CD4-positive, alpha-beta T cell treated with Interleukin-1 beta for 1 hour (primary cell): ENCODE measurements at regions not wholly inside any gene's neighbourhood (a gene's known extent, or its start where the extent isn't known, plus 50 kb on each side); places are given as distances from the start of the nearest gene placed in this dataset.

Experiments used
- DNase-seq, 2 donors: peaks; one replicate each; pipeline ENCODE4 v3.0.0-alpha.2; 2020 to 2022

DNA sequence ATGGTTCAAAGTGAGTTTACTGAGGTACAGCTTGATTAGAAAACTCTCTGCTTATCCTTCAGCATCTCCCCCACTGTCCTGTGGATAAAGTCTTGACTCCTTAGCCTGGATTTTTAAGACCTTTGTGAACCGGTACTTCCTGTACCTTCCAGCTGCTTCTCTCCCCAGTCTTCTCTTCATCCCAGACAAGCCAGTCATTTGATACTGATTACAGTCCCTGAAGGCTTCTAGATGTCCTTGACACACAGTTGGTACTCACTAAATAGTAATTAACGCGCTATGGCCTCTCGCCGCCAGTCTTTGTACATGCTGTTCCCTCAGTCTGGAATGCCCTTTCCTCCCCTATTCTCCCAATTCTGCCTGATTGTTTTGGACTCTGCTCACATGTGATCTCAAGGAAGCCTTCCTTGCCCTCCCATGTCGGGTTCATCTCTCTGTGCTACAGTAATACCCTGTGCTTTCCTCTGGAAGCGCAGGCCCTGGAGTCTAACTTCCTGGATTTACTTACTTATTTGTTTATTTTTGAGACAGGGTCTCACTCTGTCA is 50.6 kb upstream of the PTGR2 start:
- DNase-seq, result no peak

DNA sequence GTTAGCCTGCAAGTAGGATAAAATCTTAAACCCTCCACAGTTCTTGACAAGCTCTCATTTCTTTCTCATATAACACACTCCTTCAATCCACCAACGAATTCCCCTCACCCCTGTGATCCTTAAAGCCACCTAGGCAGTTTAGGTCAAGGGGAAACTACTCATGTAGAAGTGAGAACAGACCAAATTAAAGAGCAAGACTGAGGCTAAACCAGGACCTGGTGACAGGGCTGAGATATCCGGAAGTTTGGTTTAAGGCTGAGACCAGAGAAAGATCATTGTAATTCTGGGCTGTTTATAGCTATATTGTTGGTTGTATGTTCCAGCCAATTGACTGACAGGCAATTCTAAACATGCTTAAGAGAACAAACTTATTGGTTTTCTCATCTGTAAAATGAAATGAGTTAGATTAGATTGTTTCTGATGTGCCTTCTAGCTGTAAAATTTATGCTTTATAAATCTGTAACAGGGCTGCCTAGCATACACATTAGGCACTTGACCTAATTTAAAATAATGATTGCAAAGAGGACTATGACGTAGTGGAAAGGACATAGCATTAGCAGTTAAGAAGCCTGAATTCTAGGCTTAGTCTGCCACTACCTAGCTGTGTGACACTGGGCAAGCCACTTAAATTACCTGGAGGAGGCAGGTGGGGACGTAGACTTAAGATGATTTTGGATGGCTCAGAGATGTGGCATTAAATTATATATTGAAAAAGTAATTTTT is 53.9 kb upstream of the PTGR2 start:
- DNase-seq, result no peak

DNA sequence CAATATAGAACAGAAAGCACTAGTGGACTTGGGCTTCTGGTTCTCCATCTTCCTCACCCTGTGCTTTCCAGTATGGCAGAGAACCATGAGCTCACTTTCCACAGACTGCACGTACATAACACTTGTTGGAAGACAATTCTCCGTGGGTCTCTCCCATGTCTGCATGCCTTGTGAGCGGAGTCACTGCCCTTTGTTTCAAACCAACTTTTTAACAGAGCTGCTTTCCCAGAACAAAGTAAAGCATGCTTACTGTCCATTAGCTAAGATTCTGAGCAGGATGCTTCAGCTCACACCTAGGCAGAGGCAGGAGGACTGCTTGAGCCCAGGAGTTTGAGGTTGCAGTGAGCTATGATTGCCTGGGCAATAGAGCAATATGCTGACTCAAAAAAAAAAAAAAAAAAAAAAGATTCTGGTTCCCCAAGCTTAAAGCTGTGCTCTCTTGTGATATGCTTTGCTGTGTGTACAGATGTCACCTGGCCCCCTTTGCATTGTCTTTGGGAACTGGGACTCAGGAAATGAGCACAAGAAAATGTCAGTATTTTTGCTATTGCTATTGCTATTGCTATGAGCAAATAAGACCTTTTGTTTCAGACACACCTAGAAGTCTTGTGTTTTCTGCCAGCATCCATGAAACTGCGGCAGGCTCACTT is 54.6 kb upstream of the PTGR2 start:
- no peak for DNase-seq

DNA sequence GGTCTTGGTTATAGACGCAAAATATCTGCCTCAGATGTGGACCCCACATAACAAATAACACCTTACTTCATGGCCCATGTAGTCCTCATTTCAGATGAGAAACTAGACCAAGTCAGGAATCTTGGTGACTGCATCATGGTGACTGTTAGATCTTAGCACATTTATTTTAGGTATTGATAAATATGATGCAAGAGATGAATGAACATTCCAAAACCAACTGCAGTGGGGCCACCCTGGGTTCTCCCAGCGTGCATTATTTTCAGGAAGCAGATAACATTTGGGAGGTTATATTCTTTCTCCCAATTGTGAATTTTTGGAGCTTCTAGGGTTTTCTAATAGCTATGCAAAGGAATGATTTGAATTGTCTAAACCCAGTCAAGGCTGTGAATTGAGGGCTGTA is 55.2 kb upstream of the PTGR2 start:
- no peak for DNase-seq

DNA sequence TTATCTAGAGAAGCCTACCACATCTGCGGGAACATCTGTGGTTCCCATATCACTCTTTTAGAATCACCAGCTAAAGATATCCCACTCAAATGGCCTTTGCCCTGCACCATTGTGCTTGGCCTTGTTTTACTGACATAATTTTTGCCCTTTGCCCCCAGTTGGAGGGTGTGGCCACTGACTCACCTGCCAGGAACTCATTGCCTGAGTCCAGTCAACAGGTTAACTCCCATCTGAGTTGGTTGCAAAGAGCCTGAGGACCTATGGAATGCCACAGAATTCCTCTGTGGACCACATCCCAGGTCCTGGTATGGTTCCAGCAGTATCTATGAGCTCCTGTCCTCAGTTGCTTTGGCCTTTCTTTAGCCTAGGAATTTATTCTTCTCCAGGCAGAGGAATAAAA is 55.7 kb upstream of the PTGR2 start:
- no peak for DNase-seq

DNA sequence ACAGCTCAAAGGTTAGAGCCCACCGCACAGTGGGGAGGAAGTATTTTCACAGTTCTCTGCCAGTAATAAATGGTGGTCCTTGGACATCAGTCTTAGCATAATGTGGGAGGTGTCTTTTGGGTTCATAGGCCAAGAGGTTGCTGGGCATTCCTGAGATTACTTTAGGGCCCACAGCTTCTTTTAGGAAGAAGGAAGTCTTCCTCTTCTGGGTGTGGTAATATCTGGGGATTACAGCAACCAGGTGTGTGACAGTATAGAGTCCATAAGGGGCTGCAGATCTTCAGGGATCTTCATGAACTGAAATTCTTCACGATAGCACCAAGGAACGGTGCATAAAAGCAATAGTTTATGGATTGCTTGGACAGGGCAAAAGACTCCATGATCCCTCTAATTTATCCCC is 56.2 kb upstream of the PTGR2 start:
- DNase-seq, result no peak

DNA sequence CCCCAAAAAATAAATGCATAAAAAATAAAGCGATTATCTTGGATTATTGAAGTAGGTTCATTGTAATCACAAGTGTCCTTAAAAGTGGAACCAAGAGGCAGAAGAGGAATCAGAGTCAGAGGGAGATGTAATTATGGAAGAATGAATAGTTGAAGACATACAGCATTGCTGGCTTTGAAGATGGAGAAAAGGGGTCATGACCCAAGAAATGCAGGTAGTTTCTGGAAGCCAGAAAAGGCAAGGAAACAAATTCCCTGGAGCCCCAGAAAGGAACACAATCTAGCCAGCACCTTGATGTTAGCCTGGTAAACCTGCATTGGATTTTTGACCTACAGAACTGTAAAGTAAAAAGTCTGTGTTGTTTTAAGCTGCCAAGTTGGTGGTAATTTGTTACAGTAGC is 57.5 kb upstream of the PTGR2 start:
- DNase-seq, result no peak

DNA sequence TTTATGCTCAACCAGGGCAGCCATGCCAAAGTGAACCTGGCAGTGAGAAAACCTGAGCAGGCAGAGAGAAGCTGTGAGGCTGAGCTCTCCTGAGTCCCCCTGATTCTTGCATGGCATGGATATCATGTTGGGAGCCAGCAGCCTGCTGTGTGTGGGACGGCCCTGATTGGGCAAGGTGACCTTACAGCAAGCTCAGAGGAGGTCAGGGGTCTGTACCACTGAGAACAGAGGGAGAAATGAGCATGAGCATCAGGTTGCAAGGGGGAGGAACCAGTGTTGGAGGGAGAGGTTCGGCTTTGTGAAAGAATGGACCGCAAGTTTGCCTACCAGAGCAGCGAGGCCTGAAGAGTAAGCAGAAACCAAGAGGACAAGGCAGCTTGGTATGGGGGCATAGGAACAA is 59.1 kb upstream of the PTGR2 start:
- no peak for DNase-seq

DNA sequence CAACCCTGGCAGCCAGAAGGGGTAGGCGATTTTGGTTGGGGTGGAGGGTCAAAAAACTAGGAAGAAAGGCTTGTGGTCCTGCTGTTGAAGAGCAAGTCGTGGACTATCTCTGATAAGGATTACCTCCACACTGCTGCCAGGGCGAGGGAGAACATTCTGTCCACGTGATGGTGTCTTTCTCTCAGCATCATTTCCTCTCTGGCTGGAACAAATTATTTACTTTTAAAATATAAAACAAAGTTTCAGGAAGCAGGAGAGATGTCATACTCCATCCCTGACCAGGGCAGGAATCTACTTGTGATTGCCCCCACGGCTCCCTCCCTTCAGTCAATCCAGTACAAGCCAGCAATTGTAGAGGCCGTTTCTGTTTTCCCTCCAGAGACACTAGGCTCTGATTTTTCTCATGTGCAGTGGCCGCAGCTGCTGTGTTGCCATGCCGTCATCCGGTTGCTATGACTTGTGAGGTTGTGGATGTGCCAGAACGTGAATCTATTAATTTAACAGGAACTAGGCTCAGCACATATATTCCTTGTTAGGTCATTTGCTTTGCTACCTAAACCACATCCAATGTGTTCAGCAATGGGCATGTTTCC is 61.5 kb upstream of the PTGR2 start:
- DNase-seq, result no peak

DNA sequence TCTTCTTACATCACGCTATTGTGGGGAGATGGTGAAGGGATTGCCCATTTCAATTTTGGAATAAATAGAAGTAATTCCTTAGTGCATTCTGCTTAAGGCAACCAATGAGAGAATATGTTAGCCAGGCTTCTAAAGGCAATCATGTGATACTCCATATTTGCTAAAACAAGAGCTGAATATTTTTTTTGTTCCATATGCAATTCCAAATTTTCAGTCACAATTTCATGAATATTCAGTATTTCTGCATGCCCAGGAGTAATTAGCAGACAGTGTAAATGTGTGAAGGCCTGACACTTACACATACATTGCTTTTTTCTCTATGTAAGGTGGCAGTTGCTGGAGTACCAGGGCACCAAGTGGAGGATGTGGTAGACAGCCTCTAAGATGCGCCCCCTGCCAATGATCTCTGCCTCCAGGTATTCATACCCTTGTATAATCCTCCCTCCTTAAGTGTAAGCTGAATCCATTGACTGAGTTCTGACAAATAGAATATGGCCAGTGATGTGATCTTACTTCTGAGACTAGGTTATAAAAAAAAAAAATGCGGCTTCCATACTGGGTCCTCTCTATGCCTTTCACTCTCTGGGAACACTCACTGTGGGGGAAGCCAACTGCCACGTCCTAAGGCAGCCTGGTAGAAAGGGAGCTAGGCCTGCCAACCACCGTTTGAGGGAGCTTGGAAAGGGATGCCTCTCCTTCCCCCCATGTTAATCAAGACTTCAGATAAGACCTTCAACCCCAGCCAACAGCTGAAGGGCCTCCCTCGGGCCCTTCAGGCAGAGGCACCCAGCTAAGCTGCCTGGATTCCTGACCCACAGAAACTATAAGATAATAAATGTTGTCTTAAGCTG is 62.7 kb upstream of the PTGR2 start:
- no peak for DNase-seq

DNA sequence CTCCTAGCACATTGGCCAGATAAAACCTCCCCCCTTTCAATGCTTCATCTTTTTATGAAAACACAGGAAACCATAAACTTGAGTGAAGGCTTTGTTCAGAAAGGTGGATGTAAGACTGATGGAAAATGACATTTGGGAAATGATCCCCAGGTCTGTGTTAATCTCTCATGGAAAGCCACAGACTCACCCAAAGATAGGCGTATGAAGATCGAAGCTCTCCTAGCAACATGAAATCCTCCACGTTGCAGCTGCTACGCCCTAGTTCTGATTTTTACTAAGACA is 63.4 kb upstream of the PTGR2 start:
- no peak for DNase-seq

DNA sequence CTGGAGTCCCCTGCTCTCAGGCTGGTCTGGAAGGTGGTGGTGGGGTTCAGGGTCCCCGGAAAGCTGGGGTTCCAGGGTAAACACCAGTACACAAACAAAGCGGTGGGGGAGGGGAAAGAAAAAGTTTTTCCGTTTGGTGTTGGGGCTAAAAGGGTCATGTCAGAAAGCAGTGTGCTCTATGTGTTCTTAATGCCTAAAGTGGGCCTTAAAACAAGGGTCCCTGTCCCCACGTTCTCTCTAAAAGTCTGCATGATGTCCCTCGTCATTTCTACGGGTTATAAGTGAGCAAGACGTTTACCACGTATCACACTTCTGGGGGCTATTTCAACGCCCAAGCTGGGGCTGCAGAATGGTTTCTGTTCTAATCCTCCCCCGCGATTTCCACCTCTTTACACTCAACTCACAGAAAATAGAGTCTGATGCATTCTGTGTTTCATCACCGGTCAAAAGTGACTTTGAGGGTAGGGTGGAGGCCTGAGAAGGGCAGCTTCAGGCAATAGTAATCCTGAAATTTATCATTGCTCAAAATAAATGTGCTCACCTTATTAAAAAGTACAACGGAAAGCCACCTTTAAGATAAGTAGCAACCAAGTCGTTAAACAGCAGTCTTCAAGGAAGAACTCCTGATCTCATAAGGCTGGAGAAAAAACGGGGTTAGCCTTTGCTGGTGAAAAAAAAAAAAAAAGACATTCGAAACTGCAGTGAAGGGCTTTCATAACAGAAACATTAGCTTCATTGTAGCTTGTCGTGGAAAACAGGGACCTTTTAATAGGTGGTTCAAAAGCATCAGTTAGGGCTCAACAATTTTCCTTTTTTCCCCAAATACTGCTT is 63.9 kb upstream of the PTGR2 start:
- no peak for DNase-seq

DNA sequence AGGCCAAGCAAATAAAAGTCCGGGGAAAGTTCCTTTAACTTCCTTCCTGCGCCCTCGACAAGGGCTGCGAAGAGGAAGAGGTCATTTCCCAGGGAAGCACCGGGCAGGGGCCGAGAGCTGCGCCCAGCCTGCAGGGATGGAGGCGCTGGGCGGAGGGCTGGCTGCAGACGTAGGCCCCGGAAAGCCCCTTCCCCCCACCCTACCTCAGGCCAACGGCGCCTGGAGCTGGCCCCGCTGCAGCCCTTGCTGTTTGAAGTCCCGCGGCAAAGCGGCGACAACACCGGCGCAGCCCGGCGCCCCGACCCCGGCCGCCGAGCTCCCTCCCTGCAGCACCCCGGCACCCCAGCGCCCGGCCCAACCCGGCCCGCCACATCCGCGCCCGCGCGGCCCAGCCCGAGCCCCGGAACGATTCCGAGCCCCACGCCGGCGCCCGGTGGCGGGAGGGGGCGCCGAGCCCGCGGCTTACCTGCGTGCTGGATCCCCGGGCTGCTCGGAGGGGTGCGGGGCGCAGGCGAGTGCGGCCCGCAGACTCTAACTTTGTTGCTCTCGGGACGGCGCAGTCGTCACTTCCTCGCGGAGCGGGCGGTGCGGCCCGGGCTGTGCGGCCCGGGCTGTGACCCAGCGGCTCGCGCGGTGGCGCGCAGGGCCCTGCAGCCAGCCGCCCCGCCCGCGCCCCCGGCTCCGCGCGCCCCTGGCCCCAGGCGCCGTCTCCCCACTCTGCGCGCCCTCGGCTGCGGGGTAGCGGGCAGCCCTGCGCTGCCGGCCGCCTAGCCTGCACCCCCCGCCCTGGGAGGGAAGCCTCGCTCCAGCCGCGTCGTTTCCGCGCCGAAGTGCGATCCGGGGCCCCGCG is 64.8 kb upstream of the PTGR2 start:
- peak; percentile 65 to 70 for DNase-seq

DNA sequence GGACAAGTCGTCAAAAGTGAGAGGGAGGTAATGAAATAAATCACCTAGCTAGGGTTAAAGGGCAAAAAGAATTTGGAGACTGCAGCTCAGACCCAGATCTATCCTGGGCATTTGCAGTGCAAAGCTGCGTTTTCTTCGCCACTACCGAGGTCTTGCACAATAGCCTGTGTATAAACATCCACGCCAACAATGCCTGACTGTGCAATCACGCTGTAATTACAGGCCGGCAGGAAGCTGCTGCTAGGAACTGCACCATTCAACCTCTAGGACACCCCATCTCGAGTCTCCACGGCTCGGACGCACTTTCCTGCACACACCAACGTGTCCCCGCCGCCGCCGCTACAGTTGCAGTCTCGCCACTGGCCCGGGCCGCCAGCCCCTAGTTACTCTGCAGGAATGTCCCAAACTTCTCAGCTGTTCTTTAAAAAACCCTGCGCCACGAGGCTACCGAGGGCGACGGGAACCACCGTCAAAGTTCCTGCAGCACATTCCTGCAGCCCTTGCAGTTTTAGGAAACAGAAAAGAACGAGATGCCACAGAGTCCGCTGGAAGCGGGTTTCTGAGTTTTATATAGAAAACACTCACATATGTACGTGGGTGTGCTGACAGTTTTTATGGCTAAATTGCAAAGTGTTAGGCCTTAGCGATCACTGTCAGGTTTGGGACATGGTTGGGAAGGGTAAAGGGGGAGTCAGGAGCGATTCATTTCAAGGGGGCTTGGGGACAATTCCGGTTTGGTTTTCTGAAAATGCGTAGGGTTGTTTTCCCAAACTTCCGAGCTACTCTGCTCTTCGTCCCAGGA is 65.6 kb upstream of the PTGR2 start:
- DNase-seq, result peak; percentile 69 to 70

DNA sequence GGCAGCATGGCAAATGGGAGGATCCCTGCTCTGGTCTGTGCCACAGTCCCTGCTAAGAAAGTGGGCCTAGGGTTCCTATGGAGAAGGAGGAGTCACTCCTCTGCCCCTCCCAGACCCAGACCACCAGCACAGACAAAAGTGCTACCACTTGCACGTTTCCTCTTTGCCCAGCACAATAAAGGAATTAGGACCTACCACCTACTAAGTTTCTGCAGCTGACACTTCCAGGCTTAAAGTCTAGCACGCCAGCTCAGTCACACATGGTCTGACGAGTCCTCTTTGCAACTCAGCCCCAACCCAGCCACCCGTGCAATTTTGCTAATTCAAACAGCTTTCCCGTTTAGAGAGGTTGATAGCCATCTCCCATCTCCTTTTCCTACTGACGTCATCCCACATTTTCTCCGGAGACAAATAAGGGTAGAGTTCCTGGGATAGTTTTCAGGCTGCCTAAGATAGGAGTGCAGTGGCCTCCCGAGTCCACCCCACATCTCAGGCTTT is 66.2 kb upstream of the PTGR2 start:
- no peak for DNase-seq

DNA sequence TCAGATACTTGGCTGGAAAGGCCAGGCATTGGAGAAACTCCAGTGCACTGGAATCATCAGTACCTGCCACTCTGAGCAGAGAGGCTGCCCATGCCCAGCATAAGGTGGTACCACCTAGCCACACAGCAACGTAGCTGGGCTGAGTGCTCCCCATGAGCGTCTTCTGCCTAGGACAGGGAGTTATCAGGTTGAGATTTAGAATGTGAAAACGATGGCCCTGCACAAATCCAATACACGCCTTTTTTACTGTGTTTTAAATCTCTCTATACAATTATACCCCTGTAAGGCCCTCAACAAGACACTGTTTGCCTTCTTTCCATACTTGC is 66.7 kb upstream of the PTGR2 start:
- no peak for DNase-seq

DNA sequence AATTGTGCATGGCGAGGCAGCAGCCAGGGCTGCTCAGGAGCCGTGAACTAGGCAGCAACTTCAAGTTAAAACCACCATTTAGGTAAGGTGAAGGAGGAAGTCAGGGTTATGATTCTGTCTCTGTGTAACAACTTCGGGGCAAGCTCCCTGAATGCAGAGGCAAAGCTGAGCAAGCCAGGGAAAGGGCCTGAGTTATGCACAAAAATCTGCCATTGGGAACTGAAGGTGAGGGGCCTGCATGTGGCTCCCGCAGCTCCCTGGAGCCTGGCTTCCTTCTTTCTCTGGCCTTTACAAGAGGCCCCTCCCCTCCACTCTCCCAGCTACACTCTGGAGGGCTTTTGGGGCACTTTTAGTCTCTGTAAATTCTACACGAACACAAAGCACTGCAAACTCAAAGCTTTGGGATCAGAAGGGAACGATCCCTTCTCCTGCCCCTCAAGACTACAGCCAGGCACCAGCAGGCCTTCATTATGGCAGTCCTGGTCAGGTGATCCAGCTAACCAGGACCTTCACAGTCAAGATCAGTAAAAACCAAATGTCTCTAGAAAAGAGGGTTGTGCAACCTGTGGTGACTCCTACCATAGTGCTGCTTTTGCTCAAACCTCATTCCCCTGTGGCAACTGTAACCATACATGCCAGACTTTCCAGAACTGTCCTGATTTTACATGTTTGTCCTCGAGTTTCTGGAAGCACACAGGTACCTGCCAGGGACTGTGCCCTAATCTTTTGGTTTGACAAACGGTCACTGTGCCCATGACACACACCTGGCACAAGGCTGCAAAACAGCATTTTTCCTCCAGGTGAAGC is 67.2 kb upstream of the PTGR2 start:
- DNase-seq, result no peak

DNA sequence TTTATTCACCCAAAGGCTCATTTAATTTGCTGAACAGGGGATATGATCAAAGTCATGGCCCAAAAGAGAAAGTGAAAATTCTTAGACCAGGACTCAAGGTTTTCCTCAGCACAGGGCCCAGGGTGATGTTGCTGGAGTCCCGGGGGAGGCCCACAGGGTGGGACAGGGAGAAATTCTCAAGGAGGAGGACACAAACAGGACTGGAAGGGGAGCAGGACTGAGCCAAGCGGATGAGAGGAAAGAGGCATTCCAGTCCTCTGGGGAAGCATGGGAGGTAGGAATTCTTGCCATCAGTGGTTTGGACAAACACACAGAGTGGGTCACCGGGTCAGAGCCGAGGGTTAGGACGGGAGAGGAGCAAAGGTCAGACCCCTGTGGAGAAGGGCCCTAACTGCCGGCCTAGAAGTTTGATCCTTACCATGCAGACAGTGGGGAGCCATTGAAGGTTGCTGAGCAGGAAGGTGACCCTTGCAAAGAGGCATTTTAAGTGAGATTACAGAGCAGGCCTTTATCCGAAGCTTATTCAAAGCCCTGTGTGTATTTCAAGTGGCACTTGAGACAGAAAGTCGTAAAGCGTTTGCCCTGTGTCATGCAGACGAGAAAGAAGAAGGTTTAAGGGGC is 68.4 kb upstream of the PTGR2 start:
- no peak for DNase-seq

DNA sequence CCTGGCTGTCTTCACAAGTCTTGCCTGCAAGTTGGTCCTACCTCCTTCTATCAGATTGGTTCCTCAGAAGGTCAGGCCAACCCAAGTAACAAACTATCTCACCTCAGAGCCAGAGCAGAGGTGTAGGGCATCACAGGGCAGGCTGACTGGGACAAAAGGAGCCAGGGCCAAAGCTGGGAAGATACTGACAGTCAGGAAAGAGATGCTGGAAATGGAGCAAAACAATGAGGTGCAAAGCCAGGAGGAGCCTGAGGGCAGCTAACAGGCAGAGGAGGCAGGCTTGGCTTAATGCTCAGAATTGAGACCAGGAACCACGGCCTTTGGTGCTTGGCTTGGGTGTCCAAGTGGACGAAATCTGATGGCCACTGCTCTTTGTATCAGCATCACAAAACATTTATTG is 68.4 kb upstream of the PNMA1 start:
- no peak for DNase-seq
